ENCODE measurements at regions not wholly inside any gene's neighbourhood (a gene's known extent, or its start where the extent isn't known, plus 50 kb on each side); places are given as distances from the start of the nearest gene placed in this dataset.

DNA sequence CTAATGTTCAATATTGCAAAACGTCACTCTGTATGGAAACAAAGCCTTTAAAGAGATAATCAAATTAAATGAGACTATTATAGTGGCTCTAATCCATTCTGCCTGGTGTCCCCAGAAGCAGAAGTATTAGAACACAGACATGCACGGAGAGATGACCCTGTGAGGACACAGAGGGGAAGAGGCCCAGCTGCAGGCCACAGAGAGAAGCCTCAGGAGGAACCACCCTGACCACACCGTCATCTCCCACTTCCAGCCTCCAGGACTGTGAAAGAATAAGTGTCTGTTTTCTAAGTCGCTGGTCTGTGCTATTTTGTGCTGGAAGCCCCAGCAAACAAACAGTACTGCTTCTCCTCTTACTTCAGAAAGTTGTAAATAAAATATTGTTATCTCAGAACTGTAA, 283.5 kb upstream of the ADARB2 start:
- no peak for FAIRE-seq
- no peak for DNase-seq (ENCODE audit: low spot score in 2 of 2)

DNA sequence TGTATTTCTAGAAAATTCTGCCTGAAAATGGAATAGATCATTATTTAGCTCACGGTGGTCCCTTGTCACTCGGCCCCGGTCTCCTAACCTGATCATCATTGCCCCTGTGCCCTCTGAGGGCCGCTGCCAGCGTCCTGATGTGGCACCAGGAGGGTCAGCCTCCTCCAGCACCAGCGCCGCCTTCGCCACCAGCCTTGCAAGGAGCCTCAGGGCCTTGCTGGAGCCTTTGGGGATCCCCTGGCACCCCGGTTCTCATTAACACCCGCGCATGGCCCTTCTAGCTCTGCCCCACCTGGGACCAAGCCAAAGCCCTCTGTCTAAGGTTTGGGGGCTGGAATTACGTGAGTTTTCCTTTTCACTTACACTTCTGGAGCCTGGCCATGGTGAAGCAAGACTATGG, 282.5 kb upstream of the ADARB2 start:
- FAIRE-seq (no peak), DNase-seq (ENCODE audit: low spot score in 2 of 2) (no peak)

DNA sequence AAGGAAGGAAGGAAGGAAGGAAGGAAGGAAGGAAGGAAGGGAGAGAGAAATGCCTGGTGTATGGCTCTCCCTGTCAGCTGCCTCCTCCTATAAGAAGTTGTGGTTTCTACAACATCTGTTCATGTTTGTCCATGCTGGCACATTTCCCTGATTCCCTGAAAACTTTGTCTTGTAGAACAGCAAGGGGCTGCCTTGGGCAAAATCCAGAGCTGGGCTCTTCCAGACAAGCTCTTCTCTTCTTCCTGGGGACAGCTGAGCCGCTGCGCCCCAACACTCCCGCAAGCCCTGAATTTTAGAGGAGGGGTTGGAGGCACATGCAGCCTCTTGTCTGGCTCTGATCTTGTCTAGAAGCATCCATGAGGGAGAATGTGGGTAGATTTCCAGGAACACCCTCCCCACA, 282.0 kb upstream of the ADARB2 start:
- FAIRE-seq = no peak
- no peak for DNase-seq (ENCODE audit: low spot score in 2 of 2)

DNA sequence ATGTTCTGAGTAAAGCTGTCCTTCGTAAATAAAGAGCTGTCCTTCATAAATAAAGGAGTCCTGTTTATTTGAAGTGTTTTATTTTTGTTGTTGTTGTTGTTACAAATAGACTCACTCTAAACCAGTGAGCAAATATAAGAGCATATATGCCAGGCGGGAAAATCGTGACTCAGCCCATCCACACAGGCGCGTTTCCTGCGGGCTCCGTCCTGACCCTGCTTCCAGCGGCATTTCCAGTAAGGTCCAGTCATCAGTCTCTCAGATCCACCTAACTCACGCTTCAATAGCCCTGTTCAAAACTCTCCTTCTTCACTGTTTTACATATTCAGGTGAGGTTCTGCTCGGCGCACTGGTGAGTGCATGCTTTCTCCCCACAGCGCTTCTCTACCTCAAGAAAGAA, 277.2 kb upstream of the ADARB2 start:
- FAIRE-seq (no peak), DNase-seq (ENCODE audit: low spot score in 2 of 2) (no peak)

DNA sequence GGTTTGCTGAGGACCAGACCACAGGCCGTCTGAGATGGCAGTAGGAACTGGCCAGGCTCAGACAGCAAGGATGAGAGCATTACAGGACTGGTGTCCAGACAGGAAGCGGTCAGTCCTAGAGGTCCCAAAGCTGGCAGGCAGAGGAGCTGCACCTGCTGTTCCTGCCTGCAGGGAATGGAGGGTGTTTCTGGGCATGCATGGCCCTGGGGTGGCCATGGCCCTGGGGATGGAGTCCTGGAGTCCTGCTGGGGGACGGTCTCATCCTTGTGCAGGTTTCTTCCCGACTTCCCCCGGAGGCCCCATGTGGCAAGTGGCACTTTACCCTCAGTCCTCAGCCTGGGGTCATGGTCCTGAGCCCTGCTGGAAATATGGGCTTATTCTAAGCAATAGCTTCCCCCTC, 274.9 kb upstream of the ADARB2 start:
- DNase-seq (ENCODE audit: low spot score in 2 of 2) (no peak), FAIRE-seq (no peak)

- FAIRE-seq (no peak), DNase-seq (ENCODE audit: low spot score in 2 of 2) (no peak)
Observed at GRCh38 chr10:2011106-2011716, 273.9 kb upstream of the ADARB2 start.

DNA sequence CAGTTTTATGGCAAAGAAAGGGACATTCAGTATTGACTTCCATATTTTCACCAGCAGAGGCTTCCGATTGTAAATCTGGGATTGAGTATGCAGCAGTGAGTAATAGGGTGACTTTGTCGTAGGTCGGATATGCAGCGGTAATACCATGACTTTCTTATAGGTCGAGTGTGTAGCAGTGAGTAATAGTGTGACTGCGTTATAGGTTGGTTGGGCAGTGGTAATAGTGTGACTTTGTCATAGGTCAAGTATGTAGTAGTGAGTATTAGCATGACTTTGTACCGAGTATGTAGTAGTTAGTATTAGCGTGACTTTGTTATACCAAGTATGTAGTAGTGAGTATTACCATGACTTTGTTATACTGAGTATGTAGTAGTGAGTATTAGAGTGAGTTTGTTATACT, 268.2 kb upstream of the ADARB2 start:
- no peak for FAIRE-seq
- DNase-seq (ENCODE audit: low spot score in 2 of 2) = no peak

DNA sequence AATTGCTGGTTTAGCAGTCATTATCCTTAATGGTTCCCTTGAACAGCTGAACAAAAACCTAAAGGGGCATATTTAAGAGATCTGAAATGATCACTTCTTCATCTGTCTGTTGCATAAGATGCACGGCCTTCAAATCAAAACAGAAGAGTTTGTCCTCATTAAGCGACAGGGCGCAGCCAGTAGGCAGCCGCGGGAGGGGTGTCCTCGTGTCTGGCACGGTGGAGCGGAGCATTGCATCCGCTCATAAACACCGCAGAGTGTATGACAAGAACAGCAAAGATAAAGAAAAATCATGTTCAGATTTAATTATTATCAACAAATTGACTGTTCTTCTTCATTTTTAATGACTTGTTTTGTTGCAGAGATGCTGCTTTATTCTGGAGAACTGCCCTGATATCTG, 255.6 kb upstream of the ADARB2 start:
- FAIRE-seq = no peak
- DNase-seq (ENCODE audit: low spot score in 2 of 2) = no peak

- FAIRE-seq (no peak), DNase-seq (ENCODE audit: low spot score in 2 of 2) (no peak)
Observed at GRCh38 chr10:1989090-1989489, 251.8 kb upstream of the ADARB2 start.

DNA sequence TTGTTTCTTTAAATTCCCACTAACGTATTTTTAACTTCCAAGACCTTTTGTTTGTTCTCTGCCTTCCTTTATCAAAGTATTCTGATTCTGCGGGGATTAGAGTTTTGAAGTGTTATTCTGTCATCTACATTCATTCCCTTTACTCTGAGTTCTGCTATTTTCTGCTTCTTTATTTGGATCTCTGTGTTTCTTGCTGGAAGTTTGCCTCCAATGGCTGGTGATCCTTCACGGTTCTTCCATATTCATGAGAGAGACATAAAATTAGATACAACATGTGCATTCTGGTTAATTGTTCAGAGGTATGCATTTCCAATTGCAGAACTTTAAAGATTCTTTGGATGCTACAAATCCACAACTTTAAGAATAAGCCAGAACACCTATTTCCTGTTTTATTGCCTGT, 244.7 kb upstream of the ADARB2 start:
- DNase-seq (ENCODE audit: low spot score in 2 of 2) = no peak
- no peak for FAIRE-seq

- FAIRE-seq = no peak
Observed at GRCh38 chr10:1980459-1980858, 243.1 kb upstream of the ADARB2 start.

DNA sequence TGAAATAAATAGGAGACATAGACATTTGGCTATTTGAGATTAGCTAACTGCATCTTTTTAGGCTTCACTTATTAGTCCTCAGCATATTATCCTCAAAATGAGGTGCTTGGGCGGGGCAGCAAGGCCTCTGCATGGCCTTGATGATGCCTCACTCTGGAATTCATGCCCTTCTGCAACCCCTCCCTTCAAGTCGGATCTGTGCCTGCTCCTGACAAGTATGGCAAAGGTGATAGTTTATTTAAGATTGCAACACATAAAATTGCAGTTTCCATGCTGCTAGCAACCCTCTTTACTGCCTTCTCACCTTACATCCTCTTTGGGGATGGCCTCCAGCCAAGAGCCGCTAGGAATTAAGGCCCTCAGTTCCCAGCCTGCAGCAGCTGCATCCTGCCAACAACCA, 241.3 kb upstream of the ADARB2 start:
- no peak for DNase-seq (ENCODE audit: low spot score in 2 of 2)
- FAIRE-seq = no peak

More at GRCh38 chr10:1980459-1980858, 243.1 kb upstream of the ADARB2 start:
- DNase-seq (ENCODE audit: low spot score in 2 of 2) = no peak

DNA sequence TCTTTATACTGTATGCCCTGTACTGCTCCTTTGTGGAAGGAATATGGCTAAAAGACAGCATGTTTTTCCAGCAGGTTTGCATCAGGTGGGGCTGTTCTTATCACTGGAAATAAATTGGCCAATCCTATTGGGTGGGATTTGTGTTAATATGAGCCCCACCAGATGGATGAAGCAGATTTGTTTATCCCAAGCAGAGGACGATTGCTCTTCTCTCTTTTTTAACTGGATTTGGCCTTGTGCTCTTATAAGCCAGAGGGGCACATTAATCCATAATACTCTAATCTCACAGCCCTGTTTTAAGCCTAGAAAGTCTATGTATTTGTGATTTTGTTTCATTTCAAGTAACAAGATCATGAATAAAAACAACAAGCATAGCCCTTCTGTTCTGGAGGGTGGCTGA, 240.1 kb upstream of the ADARB2 start:
- no peak for DNase-seq (ENCODE audit: low spot score in 2 of 2)
- no peak for FAIRE-seq

DNA sequence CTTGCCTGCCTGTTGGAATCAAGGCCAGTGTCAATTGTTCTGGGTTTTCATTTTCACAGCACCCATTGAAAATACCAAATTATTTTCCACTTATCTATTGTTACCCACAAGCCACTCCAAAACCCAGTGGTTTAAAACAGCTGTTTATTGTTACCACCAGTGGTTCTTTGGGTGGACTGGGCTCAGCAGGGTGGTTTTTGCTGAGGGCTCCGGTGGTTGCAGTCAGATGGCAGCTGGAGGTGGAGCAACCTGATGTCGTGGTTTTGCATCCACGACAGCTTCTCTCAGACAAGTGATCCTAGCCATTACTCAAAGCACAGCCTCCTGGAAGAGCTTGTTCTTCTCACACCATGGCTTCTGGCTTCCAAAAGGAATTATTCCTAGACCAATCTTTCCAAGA, 235.1 kb upstream of the ADARB2 start:
- no peak for FAIRE-seq

DNA sequence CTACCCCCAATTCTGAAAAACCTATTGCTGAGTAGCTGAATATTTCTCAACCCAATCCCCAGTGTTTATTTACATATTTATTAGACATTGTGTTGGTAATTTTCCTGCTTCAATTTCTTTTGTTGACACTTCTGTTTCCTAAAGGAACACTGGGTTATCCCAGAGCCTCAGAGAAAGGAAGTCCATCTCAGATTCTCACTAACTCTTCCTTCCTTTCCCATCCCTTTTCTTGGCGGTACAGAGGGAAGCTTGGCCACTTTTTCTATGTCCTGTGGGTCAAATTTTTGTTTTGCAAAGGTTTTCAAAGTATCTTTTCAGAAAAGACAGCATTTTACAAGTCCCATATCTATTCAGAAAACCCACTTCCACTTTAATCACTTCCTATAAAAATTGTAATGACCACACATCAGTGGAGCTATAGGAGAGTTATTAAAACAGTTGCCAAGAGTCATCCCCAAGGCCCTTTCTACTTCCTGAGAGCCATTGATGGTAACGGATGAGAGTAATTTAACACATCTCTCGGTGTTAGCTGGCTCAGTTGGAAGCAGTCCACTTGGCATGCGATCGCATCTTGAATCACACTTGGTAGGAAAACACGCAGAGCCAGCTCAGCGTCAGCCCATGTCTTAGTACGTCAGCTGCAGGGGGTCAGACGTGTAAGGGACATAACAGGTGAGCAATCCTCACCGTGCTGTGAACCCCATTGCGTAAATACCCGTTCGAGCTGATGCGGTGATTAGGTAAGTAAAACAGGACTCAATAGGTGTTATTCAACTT, 231.1 kb upstream of the ADARB2 start:
- no peak for FAIRE-seq
- DNase-seq (ENCODE audit: low spot score in 2 of 2) = no peak

More for the DNA sequence above, 235.1 kb upstream of the ADARB2 start:
- no peak for DNase-seq (ENCODE audit: low spot score in 2 of 2)

- DNase-seq (ENCODE audit: low spot score in 2 of 2) = no peak
- no peak for FAIRE-seq
Observed at GRCh38 chr10:1966712-1967376, 229.5 kb upstream of the ADARB2 start.

DNA sequence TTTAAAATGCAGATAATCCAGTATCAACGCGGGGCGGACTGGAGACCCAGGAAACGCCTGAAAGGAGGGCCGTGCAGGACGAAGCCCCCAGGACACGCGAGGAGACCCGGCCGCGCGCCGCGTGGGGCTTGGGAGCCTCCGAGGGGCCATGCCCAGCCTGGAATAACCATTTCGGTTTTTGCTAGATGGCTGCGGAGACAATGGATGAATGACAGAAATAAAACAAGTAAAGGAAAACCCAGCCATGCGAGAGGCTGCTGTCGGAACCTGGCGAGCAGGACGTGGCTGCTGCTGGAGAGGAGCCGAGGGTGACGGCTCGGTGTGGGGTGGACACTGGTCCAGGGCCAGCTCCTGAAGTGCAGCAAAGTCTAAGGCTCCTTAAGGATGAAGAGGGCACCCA, 227.2 kb upstream of the ADARB2 start:
- no peak for FAIRE-seq

DNA sequence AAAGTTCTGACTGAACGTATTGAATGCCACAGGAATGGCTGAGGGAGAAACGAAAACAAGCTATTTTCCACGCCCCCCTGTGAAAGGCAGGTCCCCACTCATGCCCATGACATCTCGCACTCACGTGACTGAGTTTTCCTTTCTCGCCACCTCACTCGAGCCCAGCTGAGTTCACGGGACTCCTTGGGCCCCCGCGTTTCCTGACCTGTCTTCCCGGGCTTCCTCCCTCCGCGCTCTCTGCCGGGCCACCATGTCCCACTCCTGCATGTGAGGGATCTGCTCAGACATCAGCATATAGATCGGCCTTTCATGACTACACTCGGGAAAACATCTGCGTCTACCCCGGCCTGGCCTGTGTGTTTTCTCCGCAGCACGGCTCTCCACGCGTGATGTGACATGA, 226.0 kb upstream of the ADARB2 start:
- no peak for FAIRE-seq
- DNase-seq (ENCODE audit: low spot score in 2 of 2) = no peak

More for the DNA sequence above, 227.2 kb upstream of the ADARB2 start:
- no peak for DNase-seq (ENCODE audit: low spot score in 2 of 2)

GRCh38 chr10:1961989-1962388, 224.7 kb upstream of the ADARB2 start:
- DNase-seq (ENCODE audit: low spot score in 2 of 2) = no peak

GRCh38 chr10:1960982-1961381, 223.7 kb upstream of the ADARB2 start:
- FAIRE-seq = no peak
- DNase-seq (ENCODE audit: low spot score in 2 of 2) = no peak

More at GRCh38 chr10:1961989-1962388, 224.7 kb upstream of the ADARB2 start:
- no peak for FAIRE-seq

GRCh38 chr10:1957057-1957456, 219.7 kb upstream of the ADARB2 start:
- FAIRE-seq (no peak), DNase-seq (ENCODE audit: low spot score in 2 of 2) (no peak)

GRCh38 chr10:1954300-1954699, 217.0 kb upstream of the ADARB2 start:
- FAIRE-seq = no peak

More at GRCh38 chr10:1954300-1954699, 217.0 kb upstream of the ADARB2 start:
- DNase-seq (ENCODE audit: low spot score in 2 of 2) = no peak

All from frontal cortex (tissue), 3 donors.